Fibroblast of skin of left biceps (primary cell): ENCODE measurements at regions not wholly inside any gene's neighbourhood (a gene's known extent, or its start where the extent isn't known, plus 50 kb on each side); places are given as distances from the start of the nearest gene placed in this dataset.
"Not testable (repeated sequence)": the region's sequence is repeated elsewhere in the genome, so short reads cannot be mapped to it uniquely, and the experiment has no call there.

Experiments used
- DNase-seq, 2 experiments: peaks; one replicate each; pipeline ENCODE4 v3.0.0-alpha.2; 2013; ENCODE audit warnings: low read depth in 2 of 2

GRCh38 chr4:189869236-189869635, 71.4 kb upstream of the FRG1 start:
- no peak for DNase-seq

- DNase-seq, result no peak
These were observed 70.0 kb upstream of the FRG1 start for GRCh38 chr4:189870511-189871234.

DNA sequence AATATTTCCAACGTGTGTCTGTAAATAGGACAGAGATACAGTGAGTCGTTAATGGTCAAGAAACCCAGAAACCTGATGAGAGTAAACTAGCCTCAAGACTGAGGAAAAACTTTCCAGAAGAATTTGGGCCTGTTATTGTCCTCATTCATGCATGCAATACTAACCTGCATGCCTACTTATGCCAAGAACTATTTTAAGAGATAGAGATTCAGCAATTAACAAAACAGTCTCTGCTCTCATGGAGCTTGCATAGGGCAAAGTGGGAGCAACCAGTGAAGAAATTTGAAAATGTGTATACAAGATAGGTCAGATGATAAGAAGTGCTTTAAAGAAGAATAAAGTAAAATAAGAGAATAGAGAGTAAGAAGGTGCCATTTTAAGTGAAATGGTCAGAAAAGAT, 66.1 kb upstream of the FRG1 start:
- no peak for DNase-seq

- DNase-seq, result not testable (repeated sequence)
These were observed 59.5 kb upstream of the FRG1 start for GRCh38 chr4:189881190-189881589.

DNA sequence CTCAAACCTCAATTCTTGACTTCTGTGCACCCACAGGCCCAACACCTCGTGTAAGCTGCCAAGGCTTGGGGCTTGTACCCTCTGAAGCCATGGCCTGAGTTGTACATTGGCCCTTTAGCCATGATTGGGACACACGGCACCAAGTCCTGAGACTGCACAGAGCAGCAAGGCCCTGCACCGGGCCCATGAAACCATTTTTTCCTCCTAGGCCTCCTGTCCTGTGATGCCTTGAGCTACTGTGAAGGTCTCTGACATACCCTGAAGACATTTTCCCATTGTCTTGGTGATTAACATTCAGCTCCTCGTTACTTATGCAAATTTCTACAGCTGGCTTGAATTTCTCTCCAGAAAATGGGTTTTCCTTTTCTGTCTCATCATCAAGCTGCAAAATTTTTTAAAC, 52.3 kb upstream of the FRG1 start:
- not testable (repeated sequence) for DNase-seq
